ENCODE measurements at regions not wholly inside any gene's neighbourhood (a gene's known extent, or its start where the extent isn't known, plus 50 kb on each side); places are given as distances from the start of the nearest gene placed in this dataset.

DNA sequence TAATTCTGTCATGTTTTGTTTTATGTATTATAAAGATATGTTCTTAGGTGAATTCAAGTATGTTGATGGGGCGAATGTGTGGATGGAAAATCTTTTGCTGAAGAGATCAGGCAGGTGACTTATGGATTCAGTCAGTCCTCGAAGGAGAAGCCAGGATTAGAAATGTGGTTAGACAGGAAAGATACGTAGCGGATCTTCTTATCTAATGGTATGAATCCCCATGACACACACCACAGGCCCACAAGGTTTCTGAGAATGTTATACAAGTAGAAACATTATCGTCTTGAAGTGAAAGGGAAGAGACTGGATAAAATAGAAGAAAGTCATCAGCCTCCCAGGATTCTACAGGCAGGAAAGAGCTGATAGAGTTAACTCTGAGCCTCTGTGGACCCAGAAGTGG lies 69.0 kb upstream of the RFXAP start:
- no peak overlapping the region for H3K4me3 Mint-ChIP-seq
- Histone ChIP-seq H3K27ac (ENCODE audit: low read depth, low read length) (no peak overlapping the region), H3K4me3 (ENCODE audit: low read length) (no peak overlapping the region), H3K27me3 (ENCODE audit: insufficient read depth, low read length, poor library complexity, severe bottlenecking) (no peaks in the 10 kb centered on the region), H3K36me3 (ENCODE audit: insufficient read depth, low read length) (no peaks in the 10 kb centered on the region), H3K9me3 (ENCODE audit: low read length) (no peaks in the 10 kb centered on the region), H3K4me1 (ENCODE audit: insufficient read depth, low read length) (no peaks in the 10 kb centered on the region)
- no peak for DNase-seq
- peaks cover 1 to 7% of the 10 kb centered on the region in 2 donors for H3K27me3 Mint-ChIP-seq
- H3K27ac Mint-ChIP-seq, result no peak overlapping the region
- no peaks in the 10 kb centered on the region for H3K36me3 Mint-ChIP-seq
- CTCF ChIA-PET, result no interaction called here
- H3K4me1 Mint-ChIP-seq, result no peaks in the 10 kb centered on the region
- POLR2A ChIA-PET, result no interaction called here
- H3K9me3 Mint-ChIP-seq, result peaks cover 0 to 5% (median 3%) of the 10 kb centered on the region in 5 donors

DNA sequence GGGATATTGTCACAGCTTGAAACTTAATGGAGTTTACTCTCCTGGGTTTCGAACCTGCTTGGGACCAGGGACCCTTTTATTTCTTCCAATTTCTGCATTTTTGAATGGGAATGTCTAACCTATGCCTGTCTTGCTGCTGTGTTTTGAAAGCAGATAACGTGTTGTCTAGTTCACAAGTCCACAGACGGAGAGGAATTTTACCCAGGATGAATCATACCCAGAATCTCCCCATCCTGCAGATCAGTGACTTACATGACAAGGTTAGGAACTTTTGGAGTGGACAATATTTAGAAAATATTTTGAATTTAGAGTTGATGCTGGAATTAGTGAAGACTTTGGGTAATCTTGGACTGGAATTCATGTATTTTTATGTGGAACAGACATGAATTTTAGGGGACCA lies 68.6 kb upstream of the RFXAP start:
- Mint-ChIP-seq H3K36me3 (no peaks in the 10 kb centered on the region), H3K4me3 (no peak overlapping the region)
- H3K27me3 ChIP-seq (ENCODE audit: insufficient read depth, low read length, poor library complexity, severe bottlenecking), result no peaks in the 10 kb centered on the region

DNA sequence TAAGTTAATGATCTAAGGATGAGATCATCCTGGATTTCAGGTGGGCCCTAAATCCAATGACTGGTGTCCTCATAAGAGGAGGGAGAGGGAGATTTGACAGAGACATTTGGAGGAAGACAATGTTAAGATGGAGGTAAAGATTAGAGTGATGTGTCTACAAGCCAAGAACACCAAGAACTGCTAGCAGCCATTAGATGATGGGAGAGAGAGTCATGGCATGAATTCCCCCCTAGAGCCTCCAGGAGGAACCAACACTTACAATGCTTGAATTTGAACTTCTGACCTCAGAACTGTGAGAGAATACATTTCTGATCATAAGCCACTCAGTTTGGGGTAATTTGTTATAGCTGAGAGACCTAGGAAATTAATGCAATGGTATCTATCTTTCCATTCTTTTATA lies 68.1 kb upstream of the RFXAP start:
- H3K36me3 Mint-ChIP-seq, result no peaks in the 10 kb centered on the region
- H3K36me3 ChIP-seq (ENCODE audit: insufficient read depth, low read length), result no peaks in the 10 kb centered on the region
- H3K4me3 ChIP-seq (ENCODE audit: low read length), result no peak overlapping the region
- no peak for DNase-seq
- peaks cover 1 to 7% of the 10 kb centered on the region in 2 donors for H3K27me3 Mint-ChIP-seq
- ChIA-PET CTCF (no interaction called here), POLR2A (no interaction called here)
- H3K27me3 ChIP-seq (ENCODE audit: insufficient read depth, low read length, poor library complexity, severe bottlenecking), result no peaks in the 10 kb centered on the region
- H3K9me3 ChIP-seq (ENCODE audit: low read length), result no peaks in the 10 kb centered on the region
- no peaks in the 10 kb centered on the region for H3K4me1 ChIP-seq (ENCODE audit: insufficient read depth, low read length)
- no peak overlapping the region for H3K4me3 Mint-ChIP-seq
- H3K4me1 Mint-ChIP-seq, result no peaks in the 10 kb centered on the region
- peaks cover 0 to 5% (median 3%) of the 10 kb centered on the region in 5 donors for H3K9me3 Mint-ChIP-seq
- H3K27ac ChIP-seq (ENCODE audit: low read depth, low read length), result no peak overlapping the region
- H3K27ac Mint-ChIP-seq, result no peak overlapping the region

More for the DNA sequence above, 68.6 kb upstream of the RFXAP start:
- H3K4me3 ChIP-seq (ENCODE audit: low read length), result no peak overlapping the region
- POLR2A ChIA-PET, result no interaction called here
- CTCF ChIA-PET, result no interaction called here
- no peak overlapping the region for H3K27ac ChIP-seq (ENCODE audit: low read depth, low read length)
- Mint-ChIP-seq H3K27ac (no peak overlapping the region), H3K4me1 (no peaks in the 10 kb centered on the region), H3K9me3 (peaks cover 0 to 5% (median 3%) of the 10 kb centered on the region in 5 donors), H3K27me3 (peaks cover 1 to 7% of the 10 kb centered on the region in 2 donors)
- H3K9me3 ChIP-seq (ENCODE audit: low read length), result no peaks in the 10 kb centered on the region
- no peak for DNase-seq
- no peaks in the 10 kb centered on the region for H3K36me3 ChIP-seq (ENCODE audit: insufficient read depth, low read length)
- no peaks in the 10 kb centered on the region for H3K4me1 ChIP-seq (ENCODE audit: insufficient read depth, low read length)

GRCh38 chr13:36752673-36753072 lies 66.3 kb upstream of the RFXAP start:
- H3K27me3 ChIP-seq (ENCODE audit: insufficient read depth, low read length, poor library complexity, severe bottlenecking), result no peaks in the 10 kb centered on the region
- CTCF ChIA-PET, result no interaction called here
- no peaks in the 10 kb centered on the region for H3K4me1 ChIP-seq (ENCODE audit: insufficient read depth, low read length)
- H3K27ac Mint-ChIP-seq, result peak overlapping the region in 1 of 8 donors; percentile 2
- peaks cover 0 to 4% (median 2%) of the 10 kb centered on the region in 5 donors for H3K9me3 Mint-ChIP-seq
- DNase-seq, result no peak
- H3K9me3 ChIP-seq (ENCODE audit: low read length), result no peaks in the 10 kb centered on the region
- no peak overlapping the region for H3K4me3 Mint-ChIP-seq
- H3K36me3 ChIP-seq (ENCODE audit: insufficient read depth, low read length), result no peaks in the 10 kb centered on the region
- H3K36me3 Mint-ChIP-seq, result no peaks in the 10 kb centered on the region
- no peak overlapping the region for H3K27ac ChIP-seq (ENCODE audit: low read depth, low read length)
- no peaks in the 10 kb centered on the region for H3K4me1 Mint-ChIP-seq
- POLR2A ChIA-PET, result no interaction called here
- H3K27me3 Mint-ChIP-seq, result peaks cover 3 to 16% of the 10 kb centered on the region in 2 donors
- H3K4me3 ChIP-seq (ENCODE audit: low read length), result no peak overlapping the region

DNA sequence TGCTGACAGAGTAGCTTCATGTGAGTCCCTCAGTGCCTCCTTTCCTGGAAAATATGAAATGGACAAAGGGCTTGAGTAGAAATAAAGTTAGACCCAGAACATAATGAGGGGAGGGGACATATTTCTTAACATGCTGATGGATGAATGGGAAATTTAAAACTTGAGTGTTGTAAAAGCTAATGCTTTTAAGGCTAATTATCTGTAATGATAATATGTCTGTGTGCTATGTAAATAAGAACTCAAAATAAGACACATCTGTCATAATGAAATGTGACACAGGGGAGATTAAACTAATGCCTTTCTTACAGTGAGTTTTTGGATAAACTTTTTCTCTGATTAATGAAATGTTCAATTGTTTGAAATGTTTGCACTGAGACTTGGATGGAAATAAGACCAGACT lies 65.8 kb upstream of the RFXAP start:
- POLR2A ChIA-PET, result no interaction called here
- Histone ChIP-seq H3K36me3 (ENCODE audit: insufficient read depth, low read length) (no peaks in the 10 kb centered on the region), H3K4me1 (ENCODE audit: insufficient read depth, low read length) (no peaks in the 10 kb centered on the region), H3K27me3 (ENCODE audit: insufficient read depth, low read length, poor library complexity, severe bottlenecking) (no peaks in the 10 kb centered on the region), H3K4me3 (ENCODE audit: low read length) (no peak overlapping the region), H3K27ac (ENCODE audit: low read depth, low read length) (no peak overlapping the region), H3K9me3 (ENCODE audit: low read length) (no peaks in the 10 kb centered on the region)
- Mint-ChIP-seq H3K9me3 (peaks cover 0 to 4% (median 2%) of the 10 kb centered on the region in 5 donors), H3K27me3 (peaks cover 4 to 16% of the 10 kb centered on the region in 2 donors), H3K27ac (no peak overlapping the region), H3K4me1 (no peaks in the 10 kb centered on the region), H3K36me3 (no peaks in the 10 kb centered on the region), H3K4me3 (no peak overlapping the region)
- DNase-seq, result no peak
- CTCF ChIA-PET, result no interaction called here

GRCh38 chr13:36758345-36758744 lies 60.7 kb upstream of the RFXAP start:
- H3K9me3 ChIP-seq (ENCODE audit: low read length), result no peaks in the 10 kb centered on the region
- no peak for DNase-seq
- no peaks in the 10 kb centered on the region for H3K4me1 ChIP-seq (ENCODE audit: insufficient read depth, low read length)
- no peak overlapping the region for H3K4me3 ChIP-seq (ENCODE audit: low read length)
- no peaks in the 10 kb centered on the region for H3K27me3 ChIP-seq (ENCODE audit: insufficient read depth, low read length, poor library complexity, severe bottlenecking)
- Mint-ChIP-seq H3K9me3 (peaks cover 0 to 2% (median 0%) of the 10 kb centered on the region in 5 donors), H3K36me3 (no peaks in the 10 kb centered on the region), H3K4me3 (no peak overlapping the region), H3K27ac (no peak overlapping the region), H3K4me1 (no peaks in the 10 kb centered on the region), H3K27me3 (peaks cover 15 to 26% of the 10 kb centered on the region in 2 donors)
- no peaks in the 10 kb centered on the region for H3K36me3 ChIP-seq (ENCODE audit: insufficient read depth, low read length)
- no peak overlapping the region for H3K27ac ChIP-seq (ENCODE audit: low read depth, low read length)
- POLR2A ChIA-PET, result no interaction called here
- CTCF ChIA-PET, result no interaction called here

DNA sequence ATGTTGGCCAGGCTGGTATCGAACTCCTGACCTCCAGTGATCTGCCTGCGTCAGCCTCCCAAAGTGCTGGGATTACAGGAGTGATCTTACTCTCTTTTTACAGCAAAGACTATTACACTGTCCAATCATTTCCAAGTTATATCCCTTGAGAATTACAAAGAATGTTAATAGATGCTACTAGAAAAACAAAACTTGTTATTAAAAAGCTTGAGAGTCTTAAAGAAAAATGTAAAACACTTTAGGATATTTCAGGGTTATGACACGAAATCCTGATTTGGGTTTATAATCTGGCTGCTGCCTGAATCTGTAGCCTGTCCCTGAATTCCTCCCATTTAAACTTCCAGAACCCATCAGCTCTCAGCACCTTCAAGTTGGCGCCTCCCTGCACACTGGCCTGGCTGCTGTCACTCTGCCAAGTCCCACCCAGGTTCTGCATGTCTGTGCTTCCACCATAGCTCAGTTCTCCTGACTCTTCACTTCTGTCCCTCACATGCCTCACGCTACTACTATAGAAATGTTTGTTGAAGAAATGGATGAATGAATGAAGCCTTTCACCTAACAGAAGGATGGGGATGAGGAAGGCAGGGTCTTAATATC lies 55.8 kb upstream of the RFXAP start:
- Histone ChIP-seq H3K9me3 (ENCODE audit: low read length) (no peaks in the 10 kb centered on the region), H3K27me3 (ENCODE audit: insufficient read depth, low read length, poor library complexity, severe bottlenecking) (no peaks in the 10 kb centered on the region), H3K4me1 (ENCODE audit: insufficient read depth, low read length) (no peaks in the 10 kb centered on the region), H3K27ac (ENCODE audit: low read depth, low read length) (no peak overlapping the region), H3K36me3 (ENCODE audit: insufficient read depth, low read length) (no peaks in the 10 kb centered on the region), H3K4me3 (ENCODE audit: low read length) (no peak overlapping the region)
- Mint-ChIP-seq H3K27ac (no peak overlapping the region), H3K9me3 (peaks cover 3 to 11% (median 8%) of the 10 kb centered on the region in 5 donors), H3K36me3 (no peaks in the 10 kb centered on the region), H3K4me1 (no peaks in the 10 kb centered on the region), H3K27me3 (peaks cover 13 to 35% of the 10 kb centered on the region in 2 donors), H3K4me3 (no peak overlapping the region)
- POLR2A ChIA-PET, result no interaction called here
- DNase-seq, result no peak
- CTCF ChIA-PET, result no interaction called here

GRCh38 chr13:36764536-36764935 lies 54.5 kb upstream of the RFXAP start:
- peaks cover 8 to 40% of the 10 kb centered on the region in 2 donors for H3K27me3 Mint-ChIP-seq

GRCh38 chr13:36764957-36765356 lies 54.1 kb upstream of the RFXAP start:
- H3K9me3 Mint-ChIP-seq, result peaks cover 3 to 12% (median 8%) of the 10 kb centered on the region in 5 donors
- CTCF ChIA-PET, result no interaction called here
- no peaks in the 10 kb centered on the region for H3K4me1 Mint-ChIP-seq

More at GRCh38 chr13:36764536-36764935, 54.5 kb upstream of the RFXAP start:
- Mint-ChIP-seq H3K36me3 (no peaks in the 10 kb centered on the region), H3K27ac (no peak overlapping the region), H3K9me3 (peaks cover 3 to 12% (median 8%) of the 10 kb centered on the region in 5 donors), H3K4me1 (no peaks in the 10 kb centered on the region), H3K4me3 (no peak overlapping the region)
- Histone ChIP-seq H3K4me3 (ENCODE audit: low read length) (no peak overlapping the region), H3K27ac (ENCODE audit: low read depth, low read length) (no peak overlapping the region), H3K27me3 (ENCODE audit: insufficient read depth, low read length, poor library complexity, severe bottlenecking) (no peaks in the 10 kb centered on the region), H3K36me3 (ENCODE audit: insufficient read depth, low read length) (no peaks in the 10 kb centered on the region), H3K4me1 (ENCODE audit: insufficient read depth, low read length) (no peaks in the 10 kb centered on the region), H3K9me3 (ENCODE audit: low read length) (no peaks in the 10 kb centered on the region)
- DNase-seq, result no peak
- POLR2A ChIA-PET, result no interaction called here
- CTCF ChIA-PET, result no interaction called here

More at GRCh38 chr13:36764957-36765356, 54.1 kb upstream of the RFXAP start:
- Histone ChIP-seq H3K9me3 (ENCODE audit: low read length) (no peaks in the 10 kb centered on the region), H3K27me3 (ENCODE audit: insufficient read depth, low read length, poor library complexity, severe bottlenecking) (no peaks in the 10 kb centered on the region), H3K4me3 (ENCODE audit: low read length) (no peak overlapping the region), H3K4me1 (ENCODE audit: insufficient read depth, low read length) (no peaks in the 10 kb centered on the region), H3K36me3 (ENCODE audit: insufficient read depth, low read length) (no peaks in the 10 kb centered on the region), H3K27ac (ENCODE audit: low read depth, low read length) (no peak overlapping the region)
- no peak for DNase-seq
- H3K4me3 Mint-ChIP-seq, result no peak overlapping the region
- H3K36me3 Mint-ChIP-seq, result no peaks in the 10 kb centered on the region
- POLR2A ChIA-PET, result no interaction called here
- peaks cover 7 to 40% of the 10 kb centered on the region in 2 donors for H3K27me3 Mint-ChIP-seq
- H3K27ac Mint-ChIP-seq, result no peak overlapping the region
